SK-N-SH (cell line): ENCODE measurements at regions not wholly inside any gene's neighbourhood (a gene's known extent, or its start where the extent isn't known, plus 50 kb on each side); places are given as distances from the start of the nearest gene placed in this dataset.

Experiments
- FOXJ3 ChIP-seq: sonication (generic); formaldehyde crosslinking; IDR thresholded peaks from 2 replicates; pipeline ENCODE4 v1.5.1; 2020; ENCODE audit warnings: mild to moderate bottlenecking, missing genetic modification reagents
- GABPA ChIP-seq: IDR thresholded peaks from 2 replicates; pipeline ENCODE4 v1.4.0; 2012; ENCODE audit warnings: low read depth, mild to moderate bottlenecking
- NRF1 ChIP-seq: IDR thresholded peaks from 2 replicates; pipeline ENCODE4 v1.6.1; 2012; ENCODE audit warnings: low read depth, mild to moderate bottlenecking, low read length
- POLR2AphosphoS5 ChIP-seq: IDR thresholded peaks from 2 replicates; pipeline ENCODE4 v1.6.1; 2012; ENCODE audit warnings: low read depth, low read length
- RXRA ChIP-seq: IDR thresholded peaks from 2 replicates; pipeline ENCODE4 v1.4.0; 2012; ENCODE audit warnings: low read depth, mild to moderate bottlenecking, borderline replicate concordance
- SMC3 ChIP-seq: IDR thresholded peaks from 2 replicates; pipeline ENCODE4 v1.6.1; 2012; ENCODE audit warnings: low read depth, low read length, improper control_type of control experiment
- TAF1 ChIP-seq: IDR thresholded peaks from 2 replicates; pipeline ENCODE4 v1.6.1; 2012; ENCODE audit warnings: low read depth, mild to moderate bottlenecking, low read length, moderate library complexity, borderline replicate concordance
- USF1 ChIP-seq: IDR thresholded peaks from 2 replicates; pipeline ENCODE4 v1.4.0; 2012; ENCODE audit warnings: low read depth, borderline replicate concordance
- YY1 ChIP-seq: IDR thresholded peaks from 2 replicates; pipeline ENCODE4 v1.4.0; 2012; ENCODE audit warnings: low read depth, mild to moderate bottlenecking
- ZBTB33 ChIP-seq: IDR thresholded peaks from 2 replicates; pipeline ENCODE4 v1.4.0; 2012; ENCODE audit warnings: low read depth, borderline replicate concordance
- TF ChIP-seq, protein P1 (sequence below): IDR thresholded peaks from 2 replicates; pipeline ENCODE4 v1.4.0; 2012; ENCODE audit warnings: low read depth
- TF ChIP-seq, protein P2 (sequence below): fragments of 200-600 bp; sonication (generic); IDR thresholded peaks from 2 replicates; pipeline ENCODE4 v1.6.1; 2017; ENCODE audit warnings: antibody characterized with exemption, mild to moderate bottlenecking, moderate library complexity

DNA sequence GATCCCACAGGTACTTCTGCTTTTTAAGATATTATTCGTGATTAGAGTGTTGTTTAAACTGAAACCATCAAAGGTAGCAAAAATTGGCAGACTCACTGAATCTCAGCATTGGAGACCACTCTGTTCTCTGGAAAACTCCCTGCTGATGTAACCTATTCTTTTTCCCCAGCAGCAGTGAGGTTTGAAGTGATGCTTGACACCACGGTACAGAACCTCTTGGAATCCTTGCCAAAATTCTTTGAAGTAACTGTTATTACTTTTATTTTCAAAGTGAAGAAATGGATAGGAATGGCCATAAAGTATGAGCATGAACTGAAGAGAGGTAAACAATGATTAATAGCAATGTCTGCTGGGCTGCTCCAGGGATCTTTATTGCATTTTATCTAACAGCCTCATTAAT is 66.4 kb upstream of the KL start:
- TF ChIP-seq, protein P1, sequence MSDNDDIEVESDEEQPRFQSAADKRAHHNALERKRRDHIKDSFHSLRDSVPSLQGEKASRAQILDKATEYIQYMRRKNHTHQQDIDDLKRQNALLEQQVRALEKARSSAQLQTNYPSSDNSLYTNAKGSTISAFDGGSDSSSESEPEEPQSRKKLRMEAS: no peak
- TF ChIP-seq ZBTB33: no peak
- TF ChIP-seq GABPA: no peak
- TF ChIP-seq, protein P2, sequence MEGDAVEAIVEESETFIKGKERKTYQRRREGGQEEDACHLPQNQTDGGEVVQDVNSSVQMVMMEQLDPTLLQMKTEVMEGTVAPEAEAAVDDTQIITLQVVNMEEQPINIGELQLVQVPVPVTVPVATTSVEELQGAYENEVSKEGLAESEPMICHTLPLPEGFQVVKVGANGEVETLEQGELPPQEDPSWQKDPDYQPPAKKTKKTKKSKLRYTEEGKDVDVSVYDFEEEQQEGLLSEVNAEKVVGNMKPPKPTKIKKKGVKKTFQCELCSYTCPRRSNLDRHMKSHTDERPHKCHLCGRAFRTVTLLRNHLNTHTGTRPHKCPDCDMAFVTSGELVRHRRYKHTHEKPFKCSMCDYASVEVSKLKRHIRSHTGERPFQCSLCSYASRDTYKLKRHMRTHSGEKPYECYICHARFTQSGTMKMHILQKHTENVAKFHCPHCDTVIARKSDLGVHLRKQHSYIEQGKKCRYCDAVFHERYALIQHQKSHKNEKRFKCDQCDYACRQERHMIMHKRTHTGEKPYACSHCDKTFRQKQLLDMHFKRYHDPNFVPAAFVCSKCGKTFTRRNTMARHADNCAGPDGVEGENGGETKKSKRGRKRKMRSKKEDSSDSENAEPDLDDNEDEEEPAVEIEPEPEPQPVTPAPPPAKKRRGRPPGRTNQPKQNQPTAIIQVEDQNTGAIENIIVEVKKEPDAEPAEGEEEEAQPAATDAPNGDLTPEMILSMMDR: no peak
- no peak for TF ChIP-seq SMC3
- no peak for TF ChIP-seq FOXJ3 (CRISPR knock-in tag)
- TF ChIP-seq NRF1: no peak
- TF ChIP-seq RXRA: no peak
- no peak for TF ChIP-seq USF1
- TF ChIP-seq YY1: no peak
- TF ChIP-seq POLR2AphosphoS5: no peak
- TF ChIP-seq TAF1: no peak
